ENCODE measurements at regions not wholly inside any gene's neighbourhood (a gene's known extent, or its start where the extent isn't known, plus 50 kb on each side); places are given as distances from the start of the nearest gene placed in this dataset.

DNA sequence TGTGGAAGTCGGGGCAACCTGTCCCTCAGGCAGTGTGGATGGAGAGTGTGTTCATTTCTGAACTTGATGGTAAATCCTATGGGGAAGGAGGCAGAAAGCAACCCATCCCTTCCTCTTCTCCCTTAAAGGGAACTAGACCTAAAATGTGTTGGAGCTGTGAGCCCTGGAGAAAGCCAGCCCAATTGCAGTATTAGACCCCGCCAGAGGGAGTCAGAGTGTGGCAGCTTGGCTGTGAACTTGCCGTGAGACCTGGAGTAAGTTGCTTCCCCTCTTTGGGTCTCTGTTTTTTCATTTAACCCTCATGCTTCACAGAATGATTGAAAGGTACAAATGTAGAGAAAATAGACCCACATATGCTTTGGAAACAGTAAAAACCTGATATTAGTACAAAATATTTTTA is 108.7 kb upstream of the PAK3 start:
- TF ChIP-seq, protein P1, sequence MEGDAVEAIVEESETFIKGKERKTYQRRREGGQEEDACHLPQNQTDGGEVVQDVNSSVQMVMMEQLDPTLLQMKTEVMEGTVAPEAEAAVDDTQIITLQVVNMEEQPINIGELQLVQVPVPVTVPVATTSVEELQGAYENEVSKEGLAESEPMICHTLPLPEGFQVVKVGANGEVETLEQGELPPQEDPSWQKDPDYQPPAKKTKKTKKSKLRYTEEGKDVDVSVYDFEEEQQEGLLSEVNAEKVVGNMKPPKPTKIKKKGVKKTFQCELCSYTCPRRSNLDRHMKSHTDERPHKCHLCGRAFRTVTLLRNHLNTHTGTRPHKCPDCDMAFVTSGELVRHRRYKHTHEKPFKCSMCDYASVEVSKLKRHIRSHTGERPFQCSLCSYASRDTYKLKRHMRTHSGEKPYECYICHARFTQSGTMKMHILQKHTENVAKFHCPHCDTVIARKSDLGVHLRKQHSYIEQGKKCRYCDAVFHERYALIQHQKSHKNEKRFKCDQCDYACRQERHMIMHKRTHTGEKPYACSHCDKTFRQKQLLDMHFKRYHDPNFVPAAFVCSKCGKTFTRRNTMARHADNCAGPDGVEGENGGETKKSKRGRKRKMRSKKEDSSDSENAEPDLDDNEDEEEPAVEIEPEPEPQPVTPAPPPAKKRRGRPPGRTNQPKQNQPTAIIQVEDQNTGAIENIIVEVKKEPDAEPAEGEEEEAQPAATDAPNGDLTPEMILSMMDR (IDR thresholded peaks at IDR 0.05) = no peak
- TF ChIP-seq POLR2A (IDR thresholded peaks at IDR 0.05) = no peak

Data from adrenal gland (tissue), 5 donors.